NB4 (cell line): ENCODE measurements at regions not wholly inside any gene's neighbourhood (a gene's known extent, or its start where the extent isn't known, plus 50 kb on each side); places are given as distances from the start of the nearest gene placed in this dataset.

Source experiments
- POLR2A ChIP-seq: IDR thresholded peaks from 2 replicates; pipeline ENCODE4 v1.6.1; 2011; ENCODE audit warnings: mild to moderate bottlenecking; ENCODE audit not compliant: insufficient read length; ENCODE audit errors: extremely low read depth
- TF ChIP-seq, protein P1 (sequence below): IDR thresholded peaks from one replicate; pipeline ENCODE4 v1.5.1; 2012; ENCODE audit warnings: low read depth, low read length
- TF ChIP-seq, protein P2 (sequence below): IDR thresholded peaks from 2 replicates; pipeline ENCODE4 v1.6.1; 2011; ENCODE audit warnings: low read depth, low read length

DNA sequence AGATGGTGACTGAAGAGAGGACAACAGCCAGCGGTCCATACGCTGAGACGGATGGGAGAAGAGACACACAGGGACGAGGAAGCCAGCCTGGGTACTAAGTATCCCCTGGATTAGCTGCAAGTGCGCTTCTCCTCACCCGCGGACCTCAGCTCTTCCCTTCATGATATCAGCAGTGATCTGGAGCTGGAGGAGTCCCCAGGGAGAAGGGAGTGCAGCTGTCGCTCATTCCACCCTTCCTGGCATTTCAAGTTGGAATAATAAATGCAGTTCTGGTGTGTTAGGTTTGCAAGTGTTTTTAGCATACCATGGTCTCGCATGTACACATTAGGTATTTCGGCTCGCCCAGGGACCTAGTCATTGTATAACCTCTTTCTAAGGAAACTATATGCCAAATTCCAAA is 88.5 kb upstream of the C1QTNF9B start:
- TF ChIP-seq, protein P1, sequence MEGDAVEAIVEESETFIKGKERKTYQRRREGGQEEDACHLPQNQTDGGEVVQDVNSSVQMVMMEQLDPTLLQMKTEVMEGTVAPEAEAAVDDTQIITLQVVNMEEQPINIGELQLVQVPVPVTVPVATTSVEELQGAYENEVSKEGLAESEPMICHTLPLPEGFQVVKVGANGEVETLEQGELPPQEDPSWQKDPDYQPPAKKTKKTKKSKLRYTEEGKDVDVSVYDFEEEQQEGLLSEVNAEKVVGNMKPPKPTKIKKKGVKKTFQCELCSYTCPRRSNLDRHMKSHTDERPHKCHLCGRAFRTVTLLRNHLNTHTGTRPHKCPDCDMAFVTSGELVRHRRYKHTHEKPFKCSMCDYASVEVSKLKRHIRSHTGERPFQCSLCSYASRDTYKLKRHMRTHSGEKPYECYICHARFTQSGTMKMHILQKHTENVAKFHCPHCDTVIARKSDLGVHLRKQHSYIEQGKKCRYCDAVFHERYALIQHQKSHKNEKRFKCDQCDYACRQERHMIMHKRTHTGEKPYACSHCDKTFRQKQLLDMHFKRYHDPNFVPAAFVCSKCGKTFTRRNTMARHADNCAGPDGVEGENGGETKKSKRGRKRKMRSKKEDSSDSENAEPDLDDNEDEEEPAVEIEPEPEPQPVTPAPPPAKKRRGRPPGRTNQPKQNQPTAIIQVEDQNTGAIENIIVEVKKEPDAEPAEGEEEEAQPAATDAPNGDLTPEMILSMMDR, result no peak
- TF ChIP-seq, protein P2, sequence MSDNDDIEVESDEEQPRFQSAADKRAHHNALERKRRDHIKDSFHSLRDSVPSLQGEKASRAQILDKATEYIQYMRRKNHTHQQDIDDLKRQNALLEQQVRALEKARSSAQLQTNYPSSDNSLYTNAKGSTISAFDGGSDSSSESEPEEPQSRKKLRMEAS, result no peak
- TF ChIP-seq POLR2A, result no peak
